AG04450 (cell line): ENCODE measurements at regions not wholly inside any gene's neighbourhood (a gene's known extent, or its start where the extent isn't known, plus 50 kb on each side); places are given as distances from the start of the nearest gene placed in this dataset.

Experiments
- CTCF ChIA-PET: fragments of 300-600, 350-600 bp; formaldehyde crosslinking; extraction: SDS; loops from one replicate; lab custom pipeline; 2022; ENCODE audit warnings: antibody characterized with exemption, inconsistent platforms; lab: Charles Lee
- POLR2A ChIA-PET: fragments of 350-600 bp; formaldehyde crosslinking; extraction: SDS; loops from one replicate; lab custom pipeline; 2021; ENCODE audit warnings: antibody characterized with exemption, inconsistent platforms; lab: Yijun Ruan, JAX
- DNase-seq: peaks from one replicate; pipeline ENCODE4 v3.0.0-alpha.2; 2011; ENCODE audit warnings: low read depth, low spot score
- H3K27ac ChIP-seq: one replicate; pipeline ENCODE4 v1.5.1; 2012; ENCODE audit warnings: low read depth, low read length, control low read depth
- H3K27me3 ChIP-seq: one replicate; pipeline ENCODE4 v1.6.0; 2012; ENCODE audit warnings: low read length; ENCODE audit not compliant: control insufficient read depth, insufficient read depth
- H3K4me3 ChIP-seq: 2 replicates; pipeline ENCODE4 v1.5.1; 2011; ENCODE audit warnings: mild to moderate bottlenecking, low read depth, low read length, control low read depth
- H3K9me3 ChIP-seq: 2 replicates; pipeline ENCODE4 v1.5.1; 2012; ENCODE audit warnings: low read length; ENCODE audit not compliant: control insufficient read depth, insufficient read depth
- CTCF ChIP-seq: IDR thresholded peaks from 2 replicates; pipeline ENCODE4 v1.5.1; 2011; ENCODE audit warnings: low read depth, low read length, control low read depth, inconsistent platforms

- no peak for TF ChIP-seq CTCF
- H3K27me3 ChIP-seq = no peaks in the 10 kb centered on the region
- no peak for DNase-seq
- ChIA-PET CTCF (no interaction called here), POLR2A (no interaction called here)
- H3K4me3 ChIP-seq = no peak overlapping the region
- no peaks in the 10 kb centered on the region for H3K9me3 ChIP-seq
- no peak overlapping the region for H3K27ac ChIP-seq
Measured at GRCh38 chr3:135565546-135565945, 400.0 kb upstream of the PPP2R3A start.

- TF ChIP-seq CTCF = no peak
- CTCF ChIA-PET = no interaction called here
Measured at GRCh38 chr3:135567223-135567622, 398.3 kb upstream of the PPP2R3A start.

GRCh38 chr3:135576751-135577150, 388.8 kb upstream of the PPP2R3A start:
- TF ChIP-seq CTCF = no peak
- ChIA-PET CTCF (no interaction called here), POLR2A (no interaction called here)

More at GRCh38 chr3:135567223-135567622, 398.3 kb upstream of the PPP2R3A start:
- Histone ChIP-seq H3K4me3 (no peak overlapping the region), H3K27ac (no peak overlapping the region), H3K27me3 (no peaks in the 10 kb centered on the region), H3K9me3 (no peaks in the 10 kb centered on the region)
- no peak for DNase-seq
- POLR2A ChIA-PET = no interaction called here

GRCh38 chr3:135581806-135582205, 383.7 kb upstream of the PPP2R3A start:
- TF ChIP-seq CTCF = no peak
- Histone ChIP-seq H3K27ac (no peak overlapping the region), H3K4me3 (no peak overlapping the region), H3K9me3 (no peaks in the 10 kb centered on the region), H3K27me3 (no peaks in the 10 kb centered on the region)
- CTCF ChIA-PET = no interaction called here
- POLR2A ChIA-PET = no interaction called here
- no peak for DNase-seq

More at GRCh38 chr3:135576751-135577150, 388.8 kb upstream of the PPP2R3A start:
- no peak for DNase-seq
- H3K9me3 ChIP-seq = no peaks in the 10 kb centered on the region
- H3K4me3 ChIP-seq = no peak overlapping the region
- H3K27me3 ChIP-seq = no peaks in the 10 kb centered on the region
- no peak overlapping the region for H3K27ac ChIP-seq

- no peak overlapping the region for H3K27ac ChIP-seq
- CTCF ChIA-PET = no interaction called here
- POLR2A ChIA-PET = no interaction called here
- DNase-seq = no peak
- H3K27me3 ChIP-seq = no peaks in the 10 kb centered on the region
- no peak for TF ChIP-seq CTCF
- no peaks in the 10 kb centered on the region for H3K9me3 ChIP-seq
- no peak overlapping the region for H3K4me3 ChIP-seq
Measured at GRCh38 chr3:135582800-135583199, 382.7 kb upstream of the PPP2R3A start.
